ENCODE measurements at regions not wholly inside any gene's neighbourhood (a gene's known extent, or its start where the extent isn't known, plus 50 kb on each side); places are given as distances from the start of the nearest gene placed in this dataset.

GRCh38 chr10:86592413-86592812 is 61.9 kb upstream of the OPN4 start:
- H3K9ac ChIP-seq (ENCODE audit: low read depth in 1 of 2, low read length in 2 of 2), result no peak overlapping the region
- H3K27me3 ChIP-seq (ENCODE audit: control insufficient read depth in 4 of 4, insufficient read depth in 4 of 4, low read length in 3 of 4), result no peaks in the 10 kb centered on the region
- H3K36me3 ChIP-seq (ENCODE audit: control insufficient read depth in 4 of 4, insufficient read depth in 3 of 4, low read depth in 1 of 4, low read length in 3 of 4), result no peaks in the 10 kb centered on the region
- 51% methylated on average over 4 of the region's 4 CpGs for WGBS
- no peak overlapping the region for H3K27ac ChIP-seq (ENCODE audit: low read depth in 1 of 2, low read length in 2 of 2)
- no peak for DNase-seq (ENCODE audit: low spot score)
- no peak overlapping the region for H3K4me3 ChIP-seq (ENCODE audit: low read depth in 1 of 3, low read length in 3 of 3)
- H3K9me3 ChIP-seq (ENCODE audit: control insufficient read depth in 4 of 4, low read length in 3 of 4), result no peaks in the 10 kb centered on the region
- TF ChIP-seq CTCF (IDR thresholded peaks at IDR 0.05; ENCODE audit: low read depth, low read length, missing input control) (peak; percentile 33), FOXA2 (IDR thresholded peaks at IDR 0.05) (no peak), TAF1 (conservative IDR thresholded peaks at IDR 0.05) (no peak), RXRA (IDR thresholded peaks at IDR 0.05) (peak in 1 of 2 donors; percentile 21), RAD21 (IDR thresholded peaks at IDR 0.05) (peak; percentile 67 to 82)
- peaks cover 0 to 7% (median 0%) of the 10 kb centered on the region in 4 donors for H3K4me1 ChIP-seq (ENCODE audit: control insufficient read depth in 4 of 4, insufficient read depth in 4 of 4, low read length in 3 of 4)

GRCh38 chr10:86594535-86594934 is 59.8 kb upstream of the OPN4 start:
- Histone ChIP-seq H3K9ac (ENCODE audit: low read depth in 1 of 2, low read length in 2 of 2) (no peak overlapping the region), H3K27ac (ENCODE audit: low read depth in 1 of 2, low read length in 2 of 2) (no peak overlapping the region), H3K9me3 (ENCODE audit: control insufficient read depth in 4 of 4, low read length in 3 of 4) (no peaks in the 10 kb centered on the region), H3K36me3 (ENCODE audit: control insufficient read depth in 4 of 4, insufficient read depth in 3 of 4, low read depth in 1 of 4, low read length in 3 of 4) (no peaks in the 10 kb centered on the region), H3K4me1 (ENCODE audit: control insufficient read depth in 4 of 4, insufficient read depth in 4 of 4, low read length in 3 of 4) (peaks cover 0 to 7% (median 0%) of the 10 kb centered on the region in 4 donors), H3K27me3 (ENCODE audit: control insufficient read depth in 4 of 4, insufficient read depth in 4 of 4, low read length in 3 of 4) (no peaks in the 10 kb centered on the region), H3K4me3 (ENCODE audit: low read depth in 1 of 3, low read length in 3 of 3) (no peak overlapping the region)
- TF ChIP-seq RAD21 (IDR thresholded peaks at IDR 0.05), result no peak
- no peak for TF ChIP-seq ZBTB33 (IDR thresholded peaks at IDR 0.05)
- TF ChIP-seq JUND (IDR thresholded peaks at IDR 0.05), result no peak
- no peak for TF ChIP-seq SP1 (IDR thresholded peaks at IDR 0.05)
- TF ChIP-seq GABPA (IDR thresholded peaks at IDR 0.05 in 1 of 2, conservative IDR thresholded peaks at IDR 0.05 in 1 of 2), result no peak
- no peak for TF ChIP-seq NR2F2 (IDR thresholded peaks at IDR 0.05)
- DNase-seq (ENCODE audit: low spot score), result no peak
- 73% methylated on average over 5 of the region's 5 CpGs for WGBS

- H3K4me3 ChIP-seq (ENCODE audit: low read depth in 1 of 3, low read length in 3 of 3), result no peak overlapping the region
- no peaks in the 10 kb centered on the region for H3K9me3 ChIP-seq (ENCODE audit: control insufficient read depth in 4 of 4, low read length in 3 of 4)
- H3K9ac ChIP-seq (ENCODE audit: low read depth in 1 of 2, low read length in 2 of 2), result no peak overlapping the region
- WGBS, result 95% methylated on average over 5 of the region's 5 CpGs
- H3K27ac ChIP-seq (ENCODE audit: low read depth in 1 of 2, low read length in 2 of 2), result no peak overlapping the region
- no peak for DNase-seq (ENCODE audit: low spot score)
- TF ChIP-seq MAX (IDR thresholded peaks at IDR 0.05) (no peak), FOXA2 (IDR thresholded peaks at IDR 0.05) (no peak), ATF3 (IDR thresholded peaks at IDR 0.05) (no peak), ZBTB33 (IDR thresholded peaks at IDR 0.05) (no peak), RAD21 (IDR thresholded peaks at IDR 0.05) (no peak)
- peaks cover 0 to 7% (median 0%) of the 10 kb centered on the region in 4 donors for H3K4me1 ChIP-seq (ENCODE audit: control insufficient read depth in 4 of 4, insufficient read depth in 4 of 4, low read length in 3 of 4)
- H3K27me3 ChIP-seq (ENCODE audit: control insufficient read depth in 4 of 4, insufficient read depth in 4 of 4, low read length in 3 of 4), result no peaks in the 10 kb centered on the region
- H3K36me3 ChIP-seq (ENCODE audit: control insufficient read depth in 4 of 4, insufficient read depth in 3 of 4, low read depth in 1 of 4, low read length in 3 of 4), result no peaks in the 10 kb centered on the region
Measured at GRCh38 chr10:86595496-86595895, 58.9 kb upstream of the OPN4 start.
